Breast epithelium (tissue), 3 donors: ENCODE measurements at regions not wholly inside any gene's neighbourhood (a gene's known extent, or its start where the extent isn't known, plus 50 kb on each side); places are given as distances from the start of the nearest gene placed in this dataset.

Experiments
- POLR2AphosphoS5 ChIP-seq, 3 donors: sonication (generic); formaldehyde crosslinking; IDR thresholded peaks; one replicate each; pipeline ENCODE4 v1.6.1; 2017; ENCODE audit warnings: antibody characterized with exemption in 3 of 3
- TF ChIP-seq, protein P1 (sequence below), 3 donors: fragments of 450-650 bp; IDR thresholded peaks; one replicate each; pipeline ENCODE4 v1.5.1; 2016 to 2017; ENCODE audit warnings: antibody characterized with exemption in 3 of 3, mild to moderate bottlenecking in 3 of 3, moderate library complexity in 3 of 3

DNA sequence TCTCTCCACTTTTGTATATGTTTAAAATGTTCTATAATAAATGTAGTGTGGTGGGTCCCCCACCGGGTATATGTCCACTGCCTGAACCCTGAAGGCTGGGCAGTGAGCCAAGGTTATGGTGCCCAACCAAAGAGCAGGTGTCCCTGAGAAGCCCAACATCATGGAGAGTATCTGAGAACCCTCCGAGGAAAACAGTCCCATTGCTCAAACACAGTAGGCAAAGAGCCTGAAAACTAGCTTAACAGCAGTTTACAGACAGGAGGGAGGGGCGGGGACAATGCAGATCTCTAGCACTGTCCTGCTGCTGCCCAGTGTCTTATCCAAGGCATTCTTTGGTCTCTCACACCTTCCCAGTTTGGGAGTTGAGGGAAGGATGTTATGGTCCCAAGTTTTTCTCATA, 91.0 kb downstream of the TMPRSS5 start:
- TF ChIP-seq, protein P1, sequence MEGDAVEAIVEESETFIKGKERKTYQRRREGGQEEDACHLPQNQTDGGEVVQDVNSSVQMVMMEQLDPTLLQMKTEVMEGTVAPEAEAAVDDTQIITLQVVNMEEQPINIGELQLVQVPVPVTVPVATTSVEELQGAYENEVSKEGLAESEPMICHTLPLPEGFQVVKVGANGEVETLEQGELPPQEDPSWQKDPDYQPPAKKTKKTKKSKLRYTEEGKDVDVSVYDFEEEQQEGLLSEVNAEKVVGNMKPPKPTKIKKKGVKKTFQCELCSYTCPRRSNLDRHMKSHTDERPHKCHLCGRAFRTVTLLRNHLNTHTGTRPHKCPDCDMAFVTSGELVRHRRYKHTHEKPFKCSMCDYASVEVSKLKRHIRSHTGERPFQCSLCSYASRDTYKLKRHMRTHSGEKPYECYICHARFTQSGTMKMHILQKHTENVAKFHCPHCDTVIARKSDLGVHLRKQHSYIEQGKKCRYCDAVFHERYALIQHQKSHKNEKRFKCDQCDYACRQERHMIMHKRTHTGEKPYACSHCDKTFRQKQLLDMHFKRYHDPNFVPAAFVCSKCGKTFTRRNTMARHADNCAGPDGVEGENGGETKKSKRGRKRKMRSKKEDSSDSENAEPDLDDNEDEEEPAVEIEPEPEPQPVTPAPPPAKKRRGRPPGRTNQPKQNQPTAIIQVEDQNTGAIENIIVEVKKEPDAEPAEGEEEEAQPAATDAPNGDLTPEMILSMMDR (IDR thresholded peaks at IDR 0.05), result no peak
- TF ChIP-seq POLR2AphosphoS5 (IDR thresholded peaks at IDR 0.05), result no peak
